ENCODE measurements at regions not wholly inside any gene's neighbourhood (a gene's known extent, or its start where the extent isn't known, plus 50 kb on each side); places are given as distances from the start of the nearest gene placed in this dataset. TPM values are rescaled to one million over a fixed set of nuclear protein-coding genes. Genes with fewer than 3 reads are reported as not detected.

GRCh38 chr3:78529601-78530000, 1238.2 kb downstream of the ROBO1 start:
- Histone ChIP-seq H3K18ac (ENCODE audit: low read depth in 1 of 2, low read length in 2 of 2) (no peak overlapping the region), H3K14ac (ENCODE audit: low read length in 2 of 2) (no peak overlapping the region)
- WGBS = 95% methylated on average over 3 of the region's 3 CpGs

DNA sequence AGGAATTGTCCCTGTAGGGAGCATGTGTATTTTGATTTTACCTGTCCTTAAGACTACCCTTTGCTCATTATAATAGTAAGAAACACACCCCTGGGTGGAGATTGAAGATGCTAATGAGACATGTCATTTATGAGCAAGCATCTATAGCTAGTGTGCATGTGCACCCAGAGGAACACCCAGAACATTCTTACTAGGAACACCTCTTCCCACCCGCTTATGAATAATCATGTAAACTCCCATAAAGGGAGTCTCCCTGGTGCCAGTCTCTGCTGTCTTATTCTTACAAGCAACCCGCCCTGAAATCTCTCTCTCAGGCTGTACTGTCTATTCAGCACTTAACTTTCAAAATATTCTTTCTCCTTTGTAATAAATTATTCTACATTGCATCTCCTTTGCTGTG, 1227.3 kb downstream of the ROBO1 start:
- Histone ChIP-seq H2BK12ac (ENCODE audit: low read length in 2 of 2) (no peak overlapping the region), H4K91ac (ENCODE audit: low read length) (no peak overlapping the region), H3K27me3 (ENCODE audit: control insufficient read depth in 1 of 2, insufficient read depth in 1 of 2, low read length in 2 of 2) (no peaks in the 10 kb centered on the region), H2BK15ac (ENCODE audit: low read depth, poor library complexity, severe bottlenecking) (no peak overlapping the region), H2AFZ (ENCODE audit: low read depth, low read length) (no peak overlapping the region), H2BK5ac (ENCODE audit: low read depth, low read length, poor library complexity, severe bottlenecking) (no peak overlapping the region), H3K4me3 (ENCODE audit: insufficient read depth in 1 of 2, low read depth in 1 of 2, low read length in 2 of 2) (no peak overlapping the region), H2BK120ac (ENCODE audit: low read depth, low read length) (no peak overlapping the region), H3K23ac (ENCODE audit: low read length in 2 of 2) (no peak overlapping the region), H3K36me3 (ENCODE audit: control insufficient read depth in 1 of 2, insufficient read depth in 2 of 2, low read depth in 1 of 2, low read length in 2 of 2) (no peaks in the 10 kb centered on the region), H3K4me2 (ENCODE audit: low read length, poor library complexity, severe bottlenecking) (no peak overlapping the region), H3K79me1 (replicated peaks; ENCODE audit: low read length, poor library complexity, severe bottlenecking) (no peaks in the 10 kb centered on the region), H4K8ac (ENCODE audit: low read length) (no peak overlapping the region), H3K9ac (ENCODE audit: low read length) (no peak overlapping the region), H2AK5ac (ENCODE audit: low read length, severe bottlenecking) (no peak overlapping the region), H3K4ac (ENCODE audit: low read depth in 1 of 2, low read length in 2 of 2) (no peak overlapping the region), H3K18ac (ENCODE audit: low read depth in 1 of 2, low read length in 2 of 2) (no peak overlapping the region), H3K14ac (ENCODE audit: low read length in 2 of 2) (no peak overlapping the region), H3K27ac (ENCODE audit: low read length, poor library complexity, severe bottlenecking) (no peak overlapping the region), H3K9me3 (ENCODE audit: control insufficient read depth, low read length) (no peaks in the 10 kb centered on the region), H3K4me1 (ENCODE audit: control insufficient read depth, insufficient read depth, low read depth, low read length) (no peaks in the 10 kb centered on the region)
- DNase-seq = no peak
- WGBS = 72% methylated on average over 2 of the region's 2 CpGs

More at GRCh38 chr3:78529601-78530000, 1238.2 kb downstream of the ROBO1 start:
- no peak overlapping the region for H2BK15ac ChIP-seq (ENCODE audit: low read depth, poor library complexity, severe bottlenecking)
- DNase-seq = no peak
- no peak overlapping the region for H3K9ac ChIP-seq (ENCODE audit: low read length)
- H3K36me3 ChIP-seq (ENCODE audit: control insufficient read depth in 1 of 2, insufficient read depth in 2 of 2, low read depth in 1 of 2, low read length in 2 of 2) = no peaks in the 10 kb centered on the region
- no peak overlapping the region for H4K91ac ChIP-seq (ENCODE audit: low read length)
- H2BK5ac ChIP-seq (ENCODE audit: low read depth, low read length, poor library complexity, severe bottlenecking) = no peak overlapping the region
- no peak overlapping the region for H2BK12ac ChIP-seq (ENCODE audit: low read length in 2 of 2)
- H3K4me3 ChIP-seq (ENCODE audit: insufficient read depth in 1 of 2, low read depth in 1 of 2, low read length in 2 of 2) = no peak overlapping the region
- no peak overlapping the region for H3K4ac ChIP-seq (ENCODE audit: low read depth in 1 of 2, low read length in 2 of 2)
- H3K27ac ChIP-seq (ENCODE audit: low read length, poor library complexity, severe bottlenecking) = no peak overlapping the region
- H3K4me1 ChIP-seq (ENCODE audit: control insufficient read depth, insufficient read depth, low read depth, low read length) = no peaks in the 10 kb centered on the region
- H3K9me3 ChIP-seq (ENCODE audit: control insufficient read depth, low read length) = peaks cover 21% of the 10 kb centered on the region
- no peaks in the 10 kb centered on the region for H3K27me3 ChIP-seq (ENCODE audit: control insufficient read depth in 1 of 2, insufficient read depth in 1 of 2, low read length in 2 of 2)
- H3K4me2 ChIP-seq (ENCODE audit: low read length, poor library complexity, severe bottlenecking) = no peak overlapping the region
- H2BK120ac ChIP-seq (ENCODE audit: low read depth, low read length) = no peak overlapping the region
- H2AK5ac ChIP-seq (ENCODE audit: low read length, severe bottlenecking) = no peak overlapping the region
- no peak overlapping the region for H3K23ac ChIP-seq (ENCODE audit: low read length in 2 of 2)
- H2AFZ ChIP-seq (ENCODE audit: low read depth, low read length) = no peak overlapping the region
- no peaks in the 10 kb centered on the region for H3K79me1 ChIP-seq (replicated peaks; ENCODE audit: low read length, poor library complexity, severe bottlenecking)
- no peak overlapping the region for H4K8ac ChIP-seq (ENCODE audit: low read length)

DNA sequence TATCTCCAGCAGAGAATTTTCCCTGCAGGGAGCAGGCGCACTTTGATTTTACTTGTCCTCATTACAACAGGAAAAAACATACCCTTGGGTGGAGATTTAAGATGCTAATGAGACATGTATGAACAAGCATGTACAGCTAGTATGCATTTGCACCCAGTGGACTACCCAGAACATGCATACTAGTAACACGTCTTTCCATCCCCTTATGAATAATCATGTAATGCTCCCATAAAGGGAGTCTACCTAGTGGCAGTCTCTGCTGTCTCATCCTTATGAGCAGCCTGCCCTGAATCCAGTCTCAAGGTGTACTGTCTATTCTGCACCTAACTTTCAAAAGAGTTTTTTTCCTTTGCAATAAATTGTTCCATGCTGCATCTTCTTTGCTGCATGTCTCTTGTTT, 1222.0 kb downstream of the ROBO1 start:
- H3K27me3 ChIP-seq (ENCODE audit: control insufficient read depth in 1 of 2, insufficient read depth in 1 of 2, low read length in 2 of 2) = no peaks in the 10 kb centered on the region
- no peak overlapping the region for H2BK5ac ChIP-seq (ENCODE audit: low read depth, low read length, poor library complexity, severe bottlenecking)
- 85% methylated on average over 1 of the region's 2 CpGs for WGBS
- H3K4me1 ChIP-seq (ENCODE audit: control insufficient read depth, insufficient read depth, low read depth, low read length) = no peaks in the 10 kb centered on the region
- H3K23ac ChIP-seq (ENCODE audit: low read length in 2 of 2) = no peak overlapping the region
- no peak overlapping the region for H3K4ac ChIP-seq (ENCODE audit: low read depth in 1 of 2, low read length in 2 of 2)
- no peak for DNase-seq
- H3K18ac ChIP-seq (ENCODE audit: low read depth in 1 of 2, low read length in 2 of 2) = no peak overlapping the region
- H3K9ac ChIP-seq (ENCODE audit: low read length) = no peak overlapping the region
- no peak overlapping the region for H2BK15ac ChIP-seq (ENCODE audit: low read depth, poor library complexity, severe bottlenecking)
- no peak overlapping the region for H2BK12ac ChIP-seq (ENCODE audit: low read length in 2 of 2)
- H3K4me3 ChIP-seq (ENCODE audit: insufficient read depth in 1 of 2, low read depth in 1 of 2, low read length in 2 of 2) = no peak overlapping the region
- no peak overlapping the region for H3K27ac ChIP-seq (ENCODE audit: low read length, poor library complexity, severe bottlenecking)
- no peaks in the 10 kb centered on the region for H3K9me3 ChIP-seq (ENCODE audit: control insufficient read depth, low read length)
- H2AK5ac ChIP-seq (ENCODE audit: low read length, severe bottlenecking) = no peak overlapping the region
- H3K14ac ChIP-seq (ENCODE audit: low read length in 2 of 2) = no peak overlapping the region
- no peaks in the 10 kb centered on the region for H3K79me1 ChIP-seq (replicated peaks; ENCODE audit: low read length, poor library complexity, severe bottlenecking)
- H2BK120ac ChIP-seq (ENCODE audit: low read depth, low read length) = no peak overlapping the region
- H2AFZ ChIP-seq (ENCODE audit: low read depth, low read length) = no peak overlapping the region
- no peaks in the 10 kb centered on the region for H3K36me3 ChIP-seq (ENCODE audit: control insufficient read depth in 1 of 2, insufficient read depth in 2 of 2, low read depth in 1 of 2, low read length in 2 of 2)
- H4K8ac ChIP-seq (ENCODE audit: low read length) = no peak overlapping the region
- no peak overlapping the region for H4K91ac ChIP-seq (ENCODE audit: low read length)
- H3K4me2 ChIP-seq (ENCODE audit: low read length, poor library complexity, severe bottlenecking) = no peak overlapping the region

Small RNA genes lying in the stretch of these regions (small RNA-seq; reads per million reads assigned to genes)
- gene RN7SKP61 (ENCODE audit: low read depth) = not detected
- gene RN7SL647P (ENCODE audit: low read depth) = not detected
- gene RNU6-217P (ENCODE audit: low read depth) = not detected
